Stimulated activated naive B cell treated with anti-CD40 and anti-IgM and Interleukin-4, amounts not matched to agents 10 μg/mL and 1 μg/mL and 100 μg/mL, for 72 hours (primary cell): ENCODE measurements at regions not wholly inside any gene's neighbourhood (a gene's known extent, or its start where the extent isn't known, plus 50 kb on each side); places are given as distances from the start of the nearest gene placed in this dataset.
A peak's percentile ranks its signal among the peaks of the same experiment; 100 is the strongest.
"Not testable (repeated sequence)": the region's sequence is repeated elsewhere in the genome, so short reads cannot be mapped to it uniquely, and the experiment has no call there.

Experiments used
- ATAC-seq, 2 donors: fragments of 150-1000 bp; cut with Tn5 transposase; replicated peaks; 2 replicates each; pipeline ENCODE4 v1.10.0; 2021; ENCODE audit warnings: moderate library complexity in 1 of 2
- DNase-seq: peaks from one replicate; pipeline ENCODE4 v3.0.0; 2021
- H3K27ac Mint-ChIP-seq: one replicate; pipeline ENCODE4 v1.8.0; 2022; ENCODE audit warnings: mild to moderate bottlenecking, mixed read lengths
- H3K27me3 Mint-ChIP-seq, 2 donors: one replicate each; pipeline ENCODE4 v1.8.0; 2022; ENCODE audit warnings: mixed read lengths in 2 of 2
- H3K36me3 Mint-ChIP-seq, 2 donors: one replicate each; pipeline ENCODE4 v1.8.0; 2022; ENCODE audit warnings: mixed read lengths in 2 of 2, mild to moderate bottlenecking in 1 of 2
- H3K4me1 Mint-ChIP-seq, 2 donors: one replicate each; pipeline ENCODE4 v1.8.0; 2022; ENCODE audit warnings: mixed read lengths in 2 of 2, mild to moderate bottlenecking in 1 of 2
- H3K4me3 Mint-ChIP-seq, 2 donors: one replicate each; pipeline ENCODE4 v1.8.0; 2022; ENCODE audit warnings: mild to moderate bottlenecking in 2 of 2, mixed read lengths in 2 of 2, moderate library complexity in 1 of 2
- H3K9me3 Mint-ChIP-seq, 2 donors: one replicate each; pipeline ENCODE4 v1.8.0; 2022; ENCODE audit warnings: mixed read lengths in 2 of 2, mild to moderate bottlenecking in 1 of 2

GRCh38 chr4:135515295-135515694 is 1313.7 kb upstream of the PABPC4L start:
- Mint-ChIP-seq H3K9me3 (no peaks in the 10 kb centered on the region), H3K27ac (no peak overlapping the region), H3K27me3 (no peaks in the 10 kb centered on the region), H3K4me1 (no peaks in the 10 kb centered on the region), H3K36me3 (no peaks in the 10 kb centered on the region), H3K4me3 (no peak overlapping the region)
- no peak for ATAC-seq
- no peak for DNase-seq

GRCh38 chr4:135510582-135510981 is 1309.0 kb upstream of the PABPC4L start:
- H3K9me3 Mint-ChIP-seq, result no peaks in the 10 kb centered on the region
- H3K36me3 Mint-ChIP-seq, result no peaks in the 10 kb centered on the region
- no peaks in the 10 kb centered on the region for H3K27me3 Mint-ChIP-seq
- DNase-seq, result no peak
- H3K27ac Mint-ChIP-seq, result no peak overlapping the region
- ATAC-seq, result no peak
- no peaks in the 10 kb centered on the region for H3K4me1 Mint-ChIP-seq
- no peak overlapping the region for H3K4me3 Mint-ChIP-seq

GRCh38 chr4:135508006-135508714 is 1306.6 kb upstream of the PABPC4L start:
- Mint-ChIP-seq H3K36me3 (no peaks in the 10 kb centered on the region), H3K9me3 (peaks cover 0 to 1% of the 10 kb centered on the region in 2 donors), H3K27me3 (no peaks in the 10 kb centered on the region), H3K4me3 (no peak overlapping the region), H3K4me1 (no peaks in the 10 kb centered on the region), H3K27ac (no peak overlapping the region)
- no peak for DNase-seq
- ATAC-seq, result no peak

- ATAC-seq, result no peak
- DNase-seq, result no peak
- no peaks in the 10 kb centered on the region for H3K27me3 Mint-ChIP-seq
Observed at GRCh38 chr4:135497563-135498152, 1296.1 kb upstream of the PABPC4L start.

GRCh38 chr4:135492439-135492838 is 1290.8 kb upstream of the PABPC4L start:
- no peaks in the 10 kb centered on the region for H3K36me3 Mint-ChIP-seq
- peaks cover 0 to 2% of the 10 kb centered on the region in 2 donors for H3K9me3 Mint-ChIP-seq
- DNase-seq (no peak), ATAC-seq (no peak)
- H3K27ac Mint-ChIP-seq, result no peak overlapping the region
- H3K27me3 Mint-ChIP-seq, result no peaks in the 10 kb centered on the region
- H3K4me1 Mint-ChIP-seq, result no peaks in the 10 kb centered on the region
- H3K4me3 Mint-ChIP-seq, result no peak overlapping the region

More at GRCh38 chr4:135497563-135498152, 1296.1 kb upstream of the PABPC4L start:
- Mint-ChIP-seq H3K9me3 (peaks cover 2 to 3% of the 10 kb centered on the region in 2 donors), H3K4me1 (no peaks in the 10 kb centered on the region), H3K27ac (no peak overlapping the region), H3K36me3 (no peaks in the 10 kb centered on the region), H3K4me3 (no peak overlapping the region)

GRCh38 chr4:135485371-135485770 is 1283.8 kb upstream of the PABPC4L start:
- ATAC-seq (no peak), DNase-seq (no peak)
- Mint-ChIP-seq H3K9me3 (peaks cover 0 to 2% of the 10 kb centered on the region in 2 donors), H3K36me3 (no peaks in the 10 kb centered on the region), H3K27ac (no peak overlapping the region), H3K27me3 (no peaks in the 10 kb centered on the region), H3K4me3 (no peak overlapping the region), H3K4me1 (no peaks in the 10 kb centered on the region)

GRCh38 chr4:135476272-135476671 is 1274.7 kb upstream of the PABPC4L start:
- no peak overlapping the region for H3K4me3 Mint-ChIP-seq
- no peaks in the 10 kb centered on the region for H3K4me1 Mint-ChIP-seq
- H3K9me3 Mint-ChIP-seq, result peaks cover 0 to 2% of the 10 kb centered on the region in 2 donors
- ATAC-seq (no peak), DNase-seq (no peak)
- H3K27ac Mint-ChIP-seq, result no peak overlapping the region
- no peaks in the 10 kb centered on the region for H3K36me3 Mint-ChIP-seq
- no peaks in the 10 kb centered on the region for H3K27me3 Mint-ChIP-seq

GRCh38 chr4:135464311-135464710 is 1262.7 kb upstream of the PABPC4L start:
- Mint-ChIP-seq H3K4me1 (no peaks in the 10 kb centered on the region), H3K9me3 (peaks cover 0 to 5% of the 10 kb centered on the region in 2 donors), H3K4me3 (no peak overlapping the region), H3K27me3 (no peaks in the 10 kb centered on the region), H3K36me3 (no peaks in the 10 kb centered on the region), H3K27ac (no peak overlapping the region)
- DNase-seq (no peak), ATAC-seq (no peak)

- not testable (repeated sequence) for H3K4me3 Mint-ChIP-seq, ATAC-seq, H3K27me3 Mint-ChIP-seq, H3K27ac Mint-ChIP-seq, H3K9me3 Mint-ChIP-seq, H3K4me1 Mint-ChIP-seq, DNase-seq, H3K36me3 Mint-ChIP-seq
Observed at GRCh38 chr4:135447598-135447997, 1246.0 kb upstream of the PABPC4L start.

GRCh38 chr4:135434936-135435335 is 1233.3 kb upstream of the PABPC4L start:
- no peak overlapping the region for H3K27ac Mint-ChIP-seq
- ATAC-seq, result no peak
- DNase-seq, result no peak
- H3K4me1 Mint-ChIP-seq, result no peaks in the 10 kb centered on the region
- peaks cover 4 to 20% of the 10 kb centered on the region in 2 donors for H3K9me3 Mint-ChIP-seq
- H3K36me3 Mint-ChIP-seq, result no peaks in the 10 kb centered on the region
- no peak overlapping the region for H3K4me3 Mint-ChIP-seq
- H3K27me3 Mint-ChIP-seq, result no peaks in the 10 kb centered on the region

- no peaks in the 10 kb centered on the region for H3K27me3 Mint-ChIP-seq
- H3K36me3 Mint-ChIP-seq, result no peaks in the 10 kb centered on the region
- H3K27ac Mint-ChIP-seq, result no peak overlapping the region
- no peak overlapping the region for H3K4me3 Mint-ChIP-seq
- DNase-seq (no peak), ATAC-seq (no peak)
- H3K9me3 Mint-ChIP-seq, result no peaks in the 10 kb centered on the region
- H3K4me1 Mint-ChIP-seq, result no peaks in the 10 kb centered on the region
Observed at GRCh38 chr4:135429528-135429927, 1227.9 kb upstream of the PABPC4L start.

GRCh38 chr4:135418353-135418752 is 1216.8 kb upstream of the PABPC4L start:
- Mint-ChIP-seq H3K4me1 (no peaks in the 10 kb centered on the region), H3K4me3 (no peak overlapping the region), H3K36me3 (no peaks in the 10 kb centered on the region), H3K27ac (no peak overlapping the region), H3K27me3 (no peaks in the 10 kb centered on the region), H3K9me3 (peaks cover 0 to 3% of the 10 kb centered on the region in 2 donors)
- DNase-seq (no peak), ATAC-seq (peak in 1 of 2 donors; percentile 38)

- H3K4me3 Mint-ChIP-seq, result no peak overlapping the region
- ATAC-seq (no peak), DNase-seq (no peak)
- H3K4me1 Mint-ChIP-seq, result no peaks in the 10 kb centered on the region
- H3K36me3 Mint-ChIP-seq, result no peaks in the 10 kb centered on the region
- no peaks in the 10 kb centered on the region for H3K27me3 Mint-ChIP-seq
- H3K9me3 Mint-ChIP-seq, result peaks cover 4 to 7% of the 10 kb centered on the region in 2 donors
- no peak overlapping the region for H3K27ac Mint-ChIP-seq
Observed at GRCh38 chr4:135412213-135412612, 1210.6 kb upstream of the PABPC4L start.

- Mint-ChIP-seq H3K9me3 (peaks cover 6 to 7% of the 10 kb centered on the region in 2 donors), H3K36me3 (no peaks in the 10 kb centered on the region), H3K4me1 (no peaks in the 10 kb centered on the region), H3K4me3 (no peak overlapping the region), H3K27ac (no peak overlapping the region), H3K27me3 (no peaks in the 10 kb centered on the region)
- no peak for DNase-seq
- no peak for ATAC-seq
Observed at GRCh38 chr4:135411251-135411650, 1209.7 kb upstream of the PABPC4L start.

- not testable (repeated sequence) for H3K27ac Mint-ChIP-seq, H3K27me3 Mint-ChIP-seq, H3K36me3 Mint-ChIP-seq, H3K4me1 Mint-ChIP-seq, DNase-seq, H3K4me3 Mint-ChIP-seq, ATAC-seq
- peaks cover 4 to 12% of the 10 kb centered on the region in 2 donors for H3K9me3 Mint-ChIP-seq
Observed at GRCh38 chr4:135409261-135409660, 1207.7 kb upstream of the PABPC4L start.
